ENCODE measurements at regions not wholly inside any gene's neighbourhood (a gene's known extent, or its start where the extent isn't known, plus 50 kb on each side); places are given as distances from the start of the nearest gene placed in this dataset.

- H4K20me1 ChIP-seq (ENCODE audit: insufficient read depth, low read length), result no peaks in the 10 kb centered on the region
- H3K4me2 ChIP-seq (ENCODE audit: insufficient read depth, low read length), result no peak overlapping the region
- no peak overlapping the region for H2AFZ ChIP-seq (ENCODE audit: low read length)
- H3K27ac ChIP-seq (ENCODE audit: low read depth, low read length), result no peak overlapping the region
- no peaks in the 10 kb centered on the region for H3K4me1 ChIP-seq (ENCODE audit: insufficient read depth, low read length)
- no peaks in the 10 kb centered on the region for H3K27me3 ChIP-seq (ENCODE audit: insufficient read depth, low read length)
- no peak for DNase-seq (ENCODE audit: insufficient read length, low spot score, missing footprints)
- H3K4me3 ChIP-seq (ENCODE audit: insufficient read depth, low read length), result no peak overlapping the region
- no peak for TF ChIP-seq CTCF (IDR thresholded peaks at IDR 0.05; ENCODE audit: extremely low read depth, low read depth, low read length)
- no peaks in the 10 kb centered on the region for H3K9me3 ChIP-seq (ENCODE audit: low read depth, low read length)
- H3K36me3 ChIP-seq (ENCODE audit: insufficient read depth, low read length), result no peaks in the 10 kb centered on the region
- no peaks in the 10 kb centered on the region for H3K79me2 ChIP-seq (ENCODE audit: insufficient read depth, low read length)
Observed at GRCh38 chr2:150417278-150417677, 70.2 kb downstream of the RND3 start.

- Histone ChIP-seq H3K79me2 (ENCODE audit: insufficient read depth, low read length) (no peaks in the 10 kb centered on the region), H3K9me3 (ENCODE audit: low read depth, low read length) (no peaks in the 10 kb centered on the region), H3K27ac (ENCODE audit: low read depth, low read length) (no peak overlapping the region), H2AFZ (ENCODE audit: low read length) (no peak overlapping the region), H3K27me3 (ENCODE audit: insufficient read depth, low read length) (no peaks in the 10 kb centered on the region), H4K20me1 (ENCODE audit: insufficient read depth, low read length) (no peaks in the 10 kb centered on the region), H3K4me1 (ENCODE audit: insufficient read depth, low read length) (peaks cover 12% of the 10 kb centered on the region), H3K36me3 (ENCODE audit: insufficient read depth, low read length) (no peaks in the 10 kb centered on the region), H3K4me2 (ENCODE audit: insufficient read depth, low read length) (no peak overlapping the region), H3K4me3 (ENCODE audit: insufficient read depth, low read length) (no peak overlapping the region)
- TF ChIP-seq CTCF (IDR thresholded peaks at IDR 0.05; ENCODE audit: extremely low read depth, low read depth, low read length), result no peak
- DNase-seq (ENCODE audit: insufficient read length, low spot score, missing footprints), result no peak
Observed at GRCh38 chr2:150415022-150415421, 72.4 kb downstream of the RND3 start.

GRCh38 chr2:150413910-150414309, 73.6 kb downstream of the RND3 start:
- Histone ChIP-seq H3K4me3 (ENCODE audit: insufficient read depth, low read length) (no peak overlapping the region), H3K4me2 (ENCODE audit: insufficient read depth, low read length) (no peak overlapping the region), H2AFZ (ENCODE audit: low read length) (no peak overlapping the region), H3K79me2 (ENCODE audit: insufficient read depth, low read length) (no peaks in the 10 kb centered on the region), H3K27me3 (ENCODE audit: insufficient read depth, low read length) (no peaks in the 10 kb centered on the region), H4K20me1 (ENCODE audit: insufficient read depth, low read length) (no peaks in the 10 kb centered on the region), H3K36me3 (ENCODE audit: insufficient read depth, low read length) (no peaks in the 10 kb centered on the region), H3K4me1 (ENCODE audit: insufficient read depth, low read length) (peaks cover 12% of the 10 kb centered on the region), H3K27ac (ENCODE audit: low read depth, low read length) (no peak overlapping the region), H3K9me3 (ENCODE audit: low read depth, low read length) (no peaks in the 10 kb centered on the region)
- TF ChIP-seq CTCF (IDR thresholded peaks at IDR 0.05; ENCODE audit: extremely low read depth, low read depth, low read length), result no peak
- no peak for DNase-seq (ENCODE audit: insufficient read length, low spot score, missing footprints)

GRCh38 chr2:150413366-150413765, 74.1 kb downstream of the RND3 start:
- H3K79me2 ChIP-seq (ENCODE audit: insufficient read depth, low read length), result no peaks in the 10 kb centered on the region
- no peaks in the 10 kb centered on the region for H3K9me3 ChIP-seq (ENCODE audit: low read depth, low read length)
- H3K4me3 ChIP-seq (ENCODE audit: insufficient read depth, low read length), result no peak overlapping the region
- no peak overlapping the region for H2AFZ ChIP-seq (ENCODE audit: low read length)
- no peaks in the 10 kb centered on the region for H4K20me1 ChIP-seq (ENCODE audit: insufficient read depth, low read length)
- H3K27me3 ChIP-seq (ENCODE audit: insufficient read depth, low read length), result no peaks in the 10 kb centered on the region
- no peak overlapping the region for H3K27ac ChIP-seq (ENCODE audit: low read depth, low read length)
- H3K36me3 ChIP-seq (ENCODE audit: insufficient read depth, low read length), result no peaks in the 10 kb centered on the region
- DNase-seq (ENCODE audit: insufficient read length, low spot score, missing footprints), result no peak
- TF ChIP-seq CTCF (IDR thresholded peaks at IDR 0.05; ENCODE audit: extremely low read depth, low read depth, low read length), result no peak
- peaks cover 12% of the 10 kb centered on the region for H3K4me1 ChIP-seq (ENCODE audit: insufficient read depth, low read length)
- no peak overlapping the region for H3K4me2 ChIP-seq (ENCODE audit: insufficient read depth, low read length)

All from osteoblast (primary cell).